HCT116 (cell line): ENCODE measurements at regions not wholly inside any gene's neighbourhood (a gene's known extent, or its start where the extent isn't known, plus 50 kb on each side); places are given as distances from the start of the nearest gene placed in this dataset.

Experiments used
- ATAC-seq: fragments of 200-7000 bp; cut with Tn5 transposase; 2 replicates; pipeline ENCODE4 v1.9.1; 2020; ENCODE audit warnings: mild to moderate bottlenecking, moderate library complexity
- BruUV-seq: library from RNA; stranded (reverse); fragments of 400-500 nt; replicated peaks from 2 replicates; lab custom pipeline; 2021; lab: Mats Ljungman, UMichigan
- CTCF ChIA-PET: fragments of 300-600 bp; sonication (Branson Sonifier 250); formaldehyde crosslinking; loops from one replicate; lab custom pipeline; 2021; ENCODE audit warnings: antibody characterized with exemption; lab: Charles Lee
- POLR2A ChIA-PET: fragments of 300-600, 350-600 bp; sonication (Branson Sonifier 250); formaldehyde crosslinking; loops from one replicate; lab custom pipeline; 2021; ENCODE audit warnings: antibody characterized with exemption; lab: Charles Lee
- RAD21 ChIA-PET, 2 experiments: fragments of 300-600 bp; sonication (Branson Sonifier 250); formaldehyde crosslinking; loops; one replicate each; lab custom pipeline; 2023; ENCODE audit warnings: low total read pairs in 2 of 2; ENCODE audit not compliant: uncharacterized antibody in 2 of 2, unreplicated experiment in 2 of 2, low non-redundant PET in 1 of 2; lab: Charles Lee
- DNase-seq: peaks from one replicate; pipeline ENCODE4 v3.0.0-alpha.2; 2010; ENCODE audit warnings: low read depth, low spot score
- H2AFZ ChIP-seq: fragments of 200-600 bp; shearing (Covaris generic), sonication (generic); 2 replicates; pipeline ENCODE4 v1.6.1; 2017; ENCODE audit warnings: low read depth, mixed run types, mixed read lengths, antibody characterized with exemption, low read length; ENCODE audit not compliant: poor library complexity, severe bottlenecking
- H3K27ac ChIP-seq: 2 replicates; pipeline ENCODE4 v1.5.1; 2012; ENCODE audit warnings: low read depth, low read length
- H3K27me3 ChIP-seq: fragments of 200-600 bp; sonication (generic); 2 replicates; pipeline ENCODE4 v1.6.1; 2016; ENCODE audit warnings: mixed run types, low read length, mixed read lengths; ENCODE audit not compliant: insufficient read depth
- H3K36me3 ChIP-seq, 2 experiments: fragments of 200-500 bp in 1 of 2; fragments of 200-600 bp in 1 of 2; sonication (Bioruptor generic) in 1 of 2; sonication (generic) in 1 of 2; 2 replicates each; pipeline versions ENCODE4 v1.5.1 to v1.6.1; 2014 to 2016; ENCODE audit warnings: low read length in 2 of 2, inconsistent platforms in 1 of 2, mixed read lengths in 1 of 2, mixed run types in 1 of 2; ENCODE audit not compliant: insufficient read depth in 2 of 2, control insufficient read depth in 1 of 2
- H3K4me1 ChIP-seq, 2 experiments: fragments of 200-600 bp in 1 of 2; sonication (generic) in 1 of 2; 2 replicates each; pipeline versions ENCODE4 v1.5.1 to v1.6.1; 2012 to 2017; ENCODE audit warnings: low read length in 2 of 2, inconsistent platforms in 1 of 2, mild to moderate bottlenecking in 1 of 2, mixed read lengths in 1 of 2, mixed run types in 1 of 2, moderate library complexity in 1 of 2; ENCODE audit not compliant: insufficient read depth in 2 of 2, control insufficient read depth in 1 of 2
- H3K4me2 ChIP-seq: fragments of 200-600 bp; sonication (generic); 2 replicates; pipeline ENCODE4 v1.6.1; 2017; ENCODE audit warnings: mixed run types, low read length, mixed read lengths
- H3K4me3 ChIP-seq, 2 experiments: fragments of 200-600 bp in 1 of 2; sonication (generic) in 1 of 2; replicated peaks in 1 of 2; 2 replicates each; pipeline ENCODE4 v1.5.1; 2011 to 2016; ENCODE audit warnings: low read length in 2 of 2, control low read depth in 1 of 2, low read depth in 1 of 2, mild to moderate bottlenecking in 1 of 2, mixed read lengths in 1 of 2, mixed run types in 1 of 2
- H3K79me2 ChIP-seq: fragments of 200-600 bp; sonication (generic); 2 replicates; pipeline ENCODE4 v1.6.1; 2017; ENCODE audit warnings: mild to moderate bottlenecking, mixed run types, low read length, moderate library complexity, mixed read lengths; ENCODE audit not compliant: insufficient read depth
- H3K9ac ChIP-seq: fragments of 200-600 bp; sonication (generic); 2 replicates; pipeline ENCODE4 v1.6.1; 2016; ENCODE audit warnings: low read length, mixed read lengths
- H3K9me2 ChIP-seq: fragments of 200-600 bp; sonication (generic), shearing (Covaris generic); 2 replicates; pipeline ENCODE4 v1.6.1; 2017; ENCODE audit warnings: mixed run types, mild to moderate bottlenecking, moderate library complexity; ENCODE audit not compliant: insufficient read depth
- H3K9me3 ChIP-seq, 2 experiments: fragments of 200-500 bp in 1 of 2; fragments of 200-600 bp in 1 of 2; sonication (Bioruptor generic) in 1 of 2; sonication (generic) in 1 of 2; 2 replicates each; pipeline ENCODE4 v1.6.1; 2014 to 2017; ENCODE audit warnings: low read length in 2 of 2, mixed read lengths in 2 of 2, inconsistent platforms in 1 of 2, low read depth in 1 of 2, mild to moderate bottlenecking in 1 of 2, mixed run types in 1 of 2, moderate library complexity in 1 of 2; ENCODE audit not compliant: control insufficient read depth in 1 of 2, insufficient read depth in 1 of 2
- H4K20me1 ChIP-seq: fragments of 200-600 bp; sonication (generic), shearing (Covaris generic); 2 replicates; pipeline ENCODE4 v1.6.1; 2017; ENCODE audit warnings: mixed run types, mild to moderate bottlenecking, moderate library complexity; ENCODE audit not compliant: insufficient read depth
- ATF3 ChIP-seq: IDR thresholded peaks from 2 replicates; pipeline ENCODE4 v1.6.1; 2012
- CBX3 ChIP-seq: IDR thresholded peaks from 2 replicates; pipeline ENCODE4 v1.6.1; 2012; ENCODE audit warnings: low read depth
- CTCF ChIP-seq, 3 experiments: fragments of 200-600 bp in 1 of 3; sonication (generic) in 1 of 3; IDR thresholded peaks in 2 of 3; conservative IDR thresholded peaks in 1 of 3; 2 replicates each; pipeline ENCODE4 v1.5.1; 2012 to 2017; ENCODE audit warnings: low read depth in 2 of 3, low read length in 2 of 3, antibody characterized with exemption in 1 of 3, borderline replicate concordance in 1 of 3, control low read depth in 1 of 3, mild to moderate bottlenecking in 1 of 3, mixed read lengths in 1 of 3, mixed run types in 1 of 3, moderate library complexity in 1 of 3; ENCODE audit not compliant: insufficient read depth in 1 of 3
- EGR1 ChIP-seq: IDR thresholded peaks from 2 replicates; pipeline ENCODE4 v1.6.1; 2012; ENCODE audit warnings: low read depth
- ELF1 ChIP-seq: IDR thresholded peaks from 2 replicates; pipeline ENCODE4 v1.6.1; 2012; ENCODE audit warnings: low read depth, borderline replicate concordance
- EZH2phosphoT487 ChIP-seq: fragments of 200-600 bp; IDR thresholded peaks from 2 replicates; pipeline ENCODE4 v1.6.1; 2018; ENCODE audit warnings: antibody characterized with exemption, borderline replicate concordance
- SIN3A ChIP-seq: IDR thresholded peaks from 2 replicates; pipeline ENCODE4 v1.6.1; 2012; ENCODE audit warnings: low read depth
- YY1 ChIP-seq: IDR thresholded peaks from 2 replicates; pipeline ENCODE4 v1.6.1; 2011; ENCODE audit warnings: low read length, low read depth, moderate library complexity, mild to moderate bottlenecking; ENCODE audit not compliant: insufficient replicate concordance; ENCODE audit errors: extremely low read depth
- ZBTB33 ChIP-seq: IDR thresholded peaks from 2 replicates; pipeline ENCODE4 v1.6.1; 2011; ENCODE audit warnings: mild to moderate bottlenecking, low read length, moderate library complexity; ENCODE audit not compliant: insufficient replicate concordance; ENCODE audit errors: extremely low read depth
- intact Hi-C: fragments of 100-400 bp; cut with micrococcal nuclease; formaldehyde crosslinking; loops from 2 replicates; pipeline ENCODE4 v1.10.0; 2022

GRCh38 chr7:47702080-47702479 lies 120.2 kb upstream of the TNS3 start:
- Histone ChIP-seq H3K9me2 (0 out of 2 replicates have a peak, but pooled peaks cover 4% of the 10 kb centered on the region), H3K79me2 (no peaks in the 10 kb centered on the region), H3K9ac (no peak overlapping the region), H3K27me3 (no peaks in the 10 kb centered on the region), H2AFZ (no peak overlapping the region), H3K9me3 (no peaks in the 10 kb centered on the region), H3K4me1 (no peaks in the 10 kb centered on the region), H3K36me3 (no peaks in the 10 kb centered on the region), H3K27ac (no peak overlapping the region), H4K20me1 (no peaks in the 10 kb centered on the region), H3K4me2 (no peak overlapping the region), H3K4me3 (no peak overlapping the region)
- no peak for TF ChIP-seq YY1
- TF ChIP-seq CBX3: no peak
- TF ChIP-seq SIN3A: no peak
- TF ChIP-seq CTCF (IDR thresholded peaks at IDR 0.05 in 2 of 3, conservative IDR thresholded peaks at IDR 0.05 in 1 of 3; ENCODE audit: borderline replicate concordance in 1 of 3, insufficient read depth in 1 of 3, low read depth in 2 of 3, low read length in 2 of 3): no peak
- TF ChIP-seq ATF3: no peak
- TF ChIP-seq EZH2phosphoT487: no peak
- TF ChIP-seq EGR1: no peak
- TF ChIP-seq ELF1: no peak
- TF ChIP-seq ZBTB33: no peak
- DNase-seq: no peak
- no TSS peak for BruUV-seq
- ChIA-PET CTCF (no interaction called here), POLR2A (no interaction called here), RAD21 (no interaction called here)
- intact Hi-C loops: no loop called here
- no peak for ATAC-seq
